ENCODE measurements at regions not wholly inside any gene's neighbourhood (a gene's known extent, or its start where the extent isn't known, plus 50 kb on each side); places are given as distances from the start of the nearest gene placed in this dataset.

GRCh38 chr14:85217412-85217811, 312.5 kb upstream of the FLRT2 start:
- TF ChIP-seq, protein P1, sequence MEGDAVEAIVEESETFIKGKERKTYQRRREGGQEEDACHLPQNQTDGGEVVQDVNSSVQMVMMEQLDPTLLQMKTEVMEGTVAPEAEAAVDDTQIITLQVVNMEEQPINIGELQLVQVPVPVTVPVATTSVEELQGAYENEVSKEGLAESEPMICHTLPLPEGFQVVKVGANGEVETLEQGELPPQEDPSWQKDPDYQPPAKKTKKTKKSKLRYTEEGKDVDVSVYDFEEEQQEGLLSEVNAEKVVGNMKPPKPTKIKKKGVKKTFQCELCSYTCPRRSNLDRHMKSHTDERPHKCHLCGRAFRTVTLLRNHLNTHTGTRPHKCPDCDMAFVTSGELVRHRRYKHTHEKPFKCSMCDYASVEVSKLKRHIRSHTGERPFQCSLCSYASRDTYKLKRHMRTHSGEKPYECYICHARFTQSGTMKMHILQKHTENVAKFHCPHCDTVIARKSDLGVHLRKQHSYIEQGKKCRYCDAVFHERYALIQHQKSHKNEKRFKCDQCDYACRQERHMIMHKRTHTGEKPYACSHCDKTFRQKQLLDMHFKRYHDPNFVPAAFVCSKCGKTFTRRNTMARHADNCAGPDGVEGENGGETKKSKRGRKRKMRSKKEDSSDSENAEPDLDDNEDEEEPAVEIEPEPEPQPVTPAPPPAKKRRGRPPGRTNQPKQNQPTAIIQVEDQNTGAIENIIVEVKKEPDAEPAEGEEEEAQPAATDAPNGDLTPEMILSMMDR (conservative IDR thresholded peaks at IDR 0.05; ENCODE audit: low read length) = no peak
- TF ChIP-seq EZH2phosphoT487 (IDR thresholded peaks at IDR 0.05; ENCODE audit: borderline replicate concordance, low read depth, low read length) = no peak

All from OCI-LY7 (cell line).